CD14-positive monocyte (primary cell): ENCODE measurements at regions not wholly inside any gene's neighbourhood (a gene's known extent, or its start where the extent isn't known, plus 50 kb on each side); places are given as distances from the start of the nearest gene placed in this dataset.

Experiments used
- DNase-seq, 3 donors: peaks; one replicate each; pipeline ENCODE4 v3.0.0-alpha.2; 2011 to 2022
- H2AFZ ChIP-seq: 2 replicates; pipeline ENCODE4 v1.6.0; 2012; ENCODE audit warnings: mild to moderate bottlenecking, low read depth, low read length, inconsistent platforms; ENCODE audit not compliant: insufficient read depth, poor library complexity, severe bottlenecking
- H3K27ac ChIP-seq, 2 donors: 1 replicate in 1 of 2; 2 replicates in 1 of 2; pipeline ENCODE4 v1.5.1; 2012 to 2013; ENCODE audit warnings: low read length in 2 of 2, control low read depth in 1 of 2, inconsistent platforms in 1 of 2, low read depth in 1 of 2, mild to moderate bottlenecking in 1 of 2
- H3K27me3 ChIP-seq, 2 donors: one replicate each; pipeline versions ENCODE4 v1.6.0 to v1.6.1; 2011 to 2013; ENCODE audit warnings: low read length in 2 of 2; ENCODE audit not compliant: control insufficient read depth in 2 of 2, insufficient read depth in 2 of 2
- H3K36me3 ChIP-seq, 2 donors: replicated peaks in 1 of 2; 1 replicate in 1 of 2; 2 replicates in 1 of 2; pipeline versions ENCODE4 v1.5.1 to v1.6.1; 2012 to 2013; ENCODE audit warnings: low read length in 2 of 2, control low read depth in 1 of 2, inconsistent platforms in 1 of 2, mild to moderate bottlenecking in 1 of 2; ENCODE audit not compliant: insufficient read depth in 2 of 2, control insufficient read depth in 1 of 2
- H3K4me1 ChIP-seq, 2 donors: 1 replicate in 1 of 2; 2 replicates in 1 of 2; pipeline versions ENCODE4 v1.5.1 to v1.6.1; 2012 to 2013; ENCODE audit warnings: low read length in 2 of 2, control low read depth in 1 of 2, inconsistent platforms in 1 of 2, mild to moderate bottlenecking in 1 of 2, moderate library complexity in 1 of 2; ENCODE audit not compliant: insufficient read depth in 2 of 2, control insufficient read depth in 1 of 2
- H3K4me2 ChIP-seq: replicated peaks from 2 replicates; pipeline ENCODE3; 2012; ENCODE audit warnings: low read length, moderate library complexity, mild to moderate bottlenecking; ENCODE audit not compliant: poor library complexity, severe bottlenecking; ENCODE audit errors: extremely low read depth
- H3K4me3 ChIP-seq, 3 experiments: fragments of 200-600 bp in 1 of 3; sonication (generic) in 1 of 3; replicated peaks in 1 of 3; 1 replicate in 2 of 3; 2 replicates in 1 of 3; pipeline ENCODE4 v1.5.1; 2011 to 2013; ENCODE audit warnings: low read length in 3 of 3, mild to moderate bottlenecking in 3 of 3, control low read depth in 2 of 3, low read depth in 2 of 3, inconsistent platforms in 1 of 3, moderate library complexity in 1 of 3
- H3K79me2 ChIP-seq: 2 replicates; pipeline ENCODE4 v1.6.0; 2012; ENCODE audit warnings: mild to moderate bottlenecking, control low read depth, inconsistent platforms, low read length, moderate library complexity; ENCODE audit not compliant: insufficient read depth
- H3K9ac ChIP-seq: 2 replicates; pipeline ENCODE4 v1.6.0; 2017; ENCODE audit warnings: low read length, mild to moderate bottlenecking; ENCODE audit not compliant: insufficient read depth, poor library complexity, severe bottlenecking
- H3K9me3 ChIP-seq, 2 donors: replicated peaks in 1 of 2; 1 replicate in 1 of 2; 2 replicates in 1 of 2; pipeline versions ENCODE4 v1.5.1 to v1.6.1; 2012 to 2013; ENCODE audit warnings: low read length in 2 of 2, control low read depth in 1 of 2; ENCODE audit not compliant: control insufficient read depth in 1 of 2, insufficient read depth in 1 of 2
- H4K20me1 ChIP-seq: 2 replicates; pipeline ENCODE4 v1.6.0; 2012; ENCODE audit warnings: mild to moderate bottlenecking, low read length, control low read depth, moderate library complexity; ENCODE audit not compliant: insufficient read depth
- H3K27ac Mint-ChIP-seq, 7 donors: one replicate each; pipeline ENCODE4 v1.8.0; 2020; ENCODE audit warnings: mild to moderate bottlenecking in 7 of 7, mixed read lengths in 7 of 7, moderate library complexity in 6 of 7, inconsistent platforms in 2 of 7
- H3K27me3 Mint-ChIP-seq, 3 donors: one replicate each; pipeline ENCODE4 v1.8.0; 2021 to 2022; ENCODE audit warnings: low read depth in 3 of 3, mild to moderate bottlenecking in 3 of 3, mixed read lengths in 3 of 3, moderate library complexity in 3 of 3, inconsistent platforms in 1 of 3
- H3K36me3 Mint-ChIP-seq, 2 donors: one replicate each; pipeline ENCODE4 v1.8.0; 2020; ENCODE audit warnings: mixed read lengths in 2 of 2, inconsistent platforms in 1 of 2, mild to moderate bottlenecking in 1 of 2
- H3K4me1 Mint-ChIP-seq: one replicate; pipeline ENCODE4 v1.8.0; 2020; ENCODE audit warnings: mild to moderate bottlenecking, mixed read lengths
- H3K4me3 Mint-ChIP-seq, 2 donors: one replicate each; pipeline ENCODE4 v1.8.0; 2020; ENCODE audit warnings: mild to moderate bottlenecking in 2 of 2, mixed read lengths in 2 of 2, moderate library complexity in 1 of 2
- H3K9me3 Mint-ChIP-seq, 7 donors: one replicate each; pipeline ENCODE4 v1.8.0; 2020 to 2022; ENCODE audit warnings: mixed read lengths in 7 of 7, mild to moderate bottlenecking in 6 of 7, moderate library complexity in 6 of 7, inconsistent platforms in 2 of 7
- CTCF ChIP-seq: fragments of 200-600 bp; IDR thresholded peaks from one replicate; pipeline ENCODE4 v1.8.0; 2022; ENCODE audit warnings: antibody characterized with exemption, mild to moderate bottlenecking
- WGBS: methylation state at CpG from one replicate; pipeline ENCODE4 v1.1.5; 2013; ENCODE audit warnings: missing lambda C conversion rate; ENCODE audit not compliant: insufficient coverage; 5-methylcytosine and 5-hydroxymethylcytosine counted together
- intact Hi-C, 2 donors: fragments of 100-400 bp; cut with micrococcal nuclease; formaldehyde crosslinking; loops; one replicate each; pipeline versions ENCODE4 v1.15.0 to v1.15.1; 2023

GRCh38 chr20:55626716-55627115, 378.6 kb downstream of the CBLN4 start:
- Histone ChIP-seq H3K4me2 (no peak overlapping the region), H3K27me3 (no peaks in the 10 kb centered on the region), H3K4me1 (no peaks in the 10 kb centered on the region), H2AFZ (no peak overlapping the region), H3K79me2 (no peaks in the 10 kb centered on the region), H4K20me1 (no peaks in the 10 kb centered on the region), H3K36me3 (no peaks in the 10 kb centered on the region), H3K27ac (no peak overlapping the region), H3K9ac (no peak overlapping the region), H3K9me3 (peaks cover 1 to 18% of the 10 kb centered on the region in 2 donors), H3K4me3 (no peak overlapping the region)
- intact Hi-C loops: no loop called here
- no peak for DNase-seq
- peaks cover 1 to 9% (median 2%) of the 10 kb centered on the region in 7 donors for H3K9me3 Mint-ChIP-seq
- no peak overlapping the region for H3K4me3 Mint-ChIP-seq
- no peaks in the 10 kb centered on the region for H3K27me3 Mint-ChIP-seq
- H3K27ac Mint-ChIP-seq: no peak overlapping the region
- WGBS: 83% methylated on average over 1 of the region's 4 CpGs
- TF ChIP-seq CTCF: no peak
- no peaks in the 10 kb centered on the region for H3K36me3 Mint-ChIP-seq
- H3K4me1 Mint-ChIP-seq: no peaks in the 10 kb centered on the region

- TF ChIP-seq CTCF: no peak
These were observed 389.0 kb downstream of the CBLN4 start for GRCh38 chr20:55616367-55616766.

More at GRCh38 chr20:55616367-55616766, 389.0 kb downstream of the CBLN4 start:
- H3K4me3 ChIP-seq: no peak overlapping the region
- H3K4me2 ChIP-seq: no peak overlapping the region
- H3K27me3 Mint-ChIP-seq: no peaks in the 10 kb centered on the region
- peaks cover 0 to 14% (median 6%) of the 10 kb centered on the region in 7 donors for H3K9me3 Mint-ChIP-seq
- peaks cover 0 to 8% of the 10 kb centered on the region in 2 donors for H3K9me3 ChIP-seq
- H3K27ac Mint-ChIP-seq: no peak overlapping the region
- no peaks in the 10 kb centered on the region for H3K4me1 Mint-ChIP-seq
- no peaks in the 10 kb centered on the region for H3K36me3 Mint-ChIP-seq
- no peaks in the 10 kb centered on the region for H3K27me3 ChIP-seq
- H3K4me1 ChIP-seq: no peaks in the 10 kb centered on the region
- H4K20me1 ChIP-seq: no peaks in the 10 kb centered on the region
- no peaks in the 10 kb centered on the region for H3K36me3 ChIP-seq
- H3K79me2 ChIP-seq: no peaks in the 10 kb centered on the region
- intact Hi-C loops: no loop called here
- no peak overlapping the region for H3K27ac ChIP-seq
- H3K9ac ChIP-seq: no peak overlapping the region
- no peak overlapping the region for H3K4me3 Mint-ChIP-seq
- DNase-seq: no peak
- WGBS: 85% methylated on average over 3 of the region's 8 CpGs
- H2AFZ ChIP-seq: no peak overlapping the region
